Gastrocnemius medialis (tissue), 4 donors: ENCODE measurements at regions not wholly inside any gene's neighbourhood (a gene's known extent, or its start where the extent isn't known, plus 50 kb on each side); places are given as distances from the start of the nearest gene placed in this dataset.

Experiments used
- CTCF ChIP-seq, 5 experiments: fragments of 450-650 bp in 3 of 5; fragments of 200-600 bp in 2 of 5; sonication (generic) in 2 of 5; IDR thresholded peaks in 4 of 5; conservative IDR thresholded peaks in 1 of 5; 1 replicate in 4 of 5; 2 replicates in 1 of 5; pipeline ENCODE4 v1.5.1; 2016 to 2019; ENCODE audit warnings: antibody characterized with exemption in 5 of 5, mild to moderate bottlenecking in 3 of 5, moderate library complexity in 3 of 5
- POLR2A ChIP-seq, 2 donors: fragments of 450-650 bp; IDR thresholded peaks; one replicate each; pipeline ENCODE4 v1.6.1; 2017; ENCODE audit warnings: antibody characterized with exemption in 2 of 2, mild to moderate bottlenecking in 2 of 2, moderate library complexity in 2 of 2

GRCh38 chr5:74332006-74332405 lies 308.5 kb downstream of the ENC1 start:
- TF ChIP-seq CTCF (IDR thresholded peaks at IDR 0.05 in 4 of 5, conservative IDR thresholded peaks at IDR 0.05 in 1 of 5) = no peak
- no peak for TF ChIP-seq POLR2A (IDR thresholded peaks at IDR 0.05)
